Lung (tissue), 11 donors: ENCODE measurements at regions not wholly inside any gene's neighbourhood (a gene's known extent, or its start where the extent isn't known, plus 50 kb on each side); places are given as distances from the start of the nearest gene placed in this dataset.
"Not testable (repeated sequence)": the region's sequence is repeated elsewhere in the genome, so short reads cannot be mapped to it uniquely, and the experiment has no call there.

ENCODE experiments used
- ATAC-seq: fragments of 200-7000 bp; cut with Tn5 transposase; one replicate; pipeline ENCODE4 v1.9.1; 2020; ENCODE audit warnings: moderate number of reproducible peaks; ENCODE audit not compliant: insufficient read depth, low FRiP score
- DNase-seq, 3 donors: peaks; one replicate each; pipeline ENCODE4 v3.0.0-alpha.2; 2013 to 2017
- H3K27ac ChIP-seq, 2 donors: one replicate each; pipeline ENCODE4 v1.5.1; 2013; ENCODE audit warnings: mild to moderate bottlenecking in 2 of 2, moderate library complexity in 2 of 2, control low read depth in 1 of 2, inconsistent platforms in 1 of 2, low read depth in 1 of 2, low read length in 1 of 2
- H3K27me3 ChIP-seq, 3 donors: one replicate each; pipeline ENCODE4 v1.5.1; 2013; ENCODE audit warnings: low read length in 2 of 3; ENCODE audit not compliant: control insufficient read depth in 3 of 3, insufficient read depth in 3 of 3
- H3K36me3 ChIP-seq, 4 donors: one replicate each; pipeline ENCODE4 v1.5.1; 2013; ENCODE audit warnings: low read length in 4 of 4, mild to moderate bottlenecking in 1 of 4, moderate library complexity in 1 of 4; ENCODE audit not compliant: control insufficient read depth in 4 of 4, insufficient read depth in 4 of 4
- H3K4me1 ChIP-seq, 5 donors: one replicate each; pipeline ENCODE4 v1.5.1; 2013; ENCODE audit warnings: low read length in 5 of 5, mild to moderate bottlenecking in 2 of 5, moderate library complexity in 1 of 5; ENCODE audit not compliant: control insufficient read depth in 5 of 5, insufficient read depth in 5 of 5
- H3K4me3 ChIP-seq: one replicate; pipeline ENCODE4 v1.5.1; 2013; ENCODE audit warnings: mild to moderate bottlenecking, control low read depth, moderate library complexity
- H3K9ac ChIP-seq, 2 donors: one replicate each; pipeline ENCODE4 v1.5.1; 2013; ENCODE audit warnings: low read length in 2 of 2, control low read depth in 1 of 2; ENCODE audit not compliant: insufficient read depth in 1 of 2
- H3K9me3 ChIP-seq, 4 donors: one replicate each; pipeline ENCODE4 v1.5.1; 2013; ENCODE audit warnings: low read length in 3 of 4, mild to moderate bottlenecking in 1 of 4, moderate library complexity in 1 of 4; ENCODE audit not compliant: control insufficient read depth in 4 of 4, insufficient read depth in 3 of 4
- WGBS, 2 donors: extraction: QIAGEN DNeasy Blood & Tissue Kit; methylation state at CpG; one replicate each; pipeline ENCODE4 v1.1.7; 2013; 5-methylcytosine and 5-hydroxymethylcytosine counted together
- TF ChIP-seq, protein P1 (sequence below): IDR thresholded peaks from 2 replicates; pipeline ENCODE4 v1.5.1; 2012; ENCODE audit warnings: mild to moderate bottlenecking; ENCODE audit errors: control extremely low read depth, extremely low read depth
- donor health status: control.
- donor health status: control.
- donor health status: Bipolar disorder and iron deficiency.
- donor health status: healthy.
- donor health status: DM: yes; HTN: yes; CAD: no.

DNA sequence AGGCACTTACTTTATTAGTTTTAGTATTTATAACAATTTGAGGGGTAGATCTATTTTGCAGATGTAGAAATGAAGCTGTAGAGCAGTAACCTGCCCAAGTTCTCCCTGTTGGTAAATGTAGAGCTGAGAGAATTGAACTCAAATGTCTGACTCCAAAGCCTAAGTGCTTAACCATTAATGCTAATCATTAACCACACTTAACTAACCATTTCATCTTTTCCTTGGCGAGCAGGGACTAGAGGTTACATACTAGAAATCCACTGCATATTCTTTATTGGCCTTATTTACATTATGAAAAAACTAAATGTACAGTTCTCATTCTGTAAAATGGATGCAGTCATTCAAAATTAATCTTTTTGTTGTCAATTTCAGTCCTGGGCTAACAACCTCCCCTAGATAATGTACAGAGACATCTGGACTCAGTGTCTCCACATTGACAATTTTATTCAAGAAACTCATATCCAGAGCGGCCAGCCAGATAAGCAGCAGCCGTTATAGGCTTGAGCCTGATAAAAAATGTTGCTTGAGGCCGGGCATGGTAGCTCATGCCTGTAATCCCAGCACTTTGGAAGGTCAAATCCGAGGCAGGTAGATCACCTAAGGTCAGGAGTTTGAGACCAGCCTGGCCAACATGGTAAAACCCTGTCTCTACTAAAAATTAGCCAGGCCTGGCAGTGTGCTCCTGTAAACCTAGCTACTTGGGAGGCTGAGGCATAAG is 76.7 kb upstream of the PICALM start:
- H3K9me3 ChIP-seq, result no peaks in the 10 kb centered on the region
- no peak overlapping the region for H3K27ac ChIP-seq
- H3K27me3 ChIP-seq, result no peaks in the 10 kb centered on the region
- H3K4me1 ChIP-seq, result peaks cover 0 to 15% (median 4%) of the 10 kb centered on the region in 5 donors
- H3K36me3 ChIP-seq, result no peaks in the 10 kb centered on the region
- H3K4me3 ChIP-seq, result no peak overlapping the region
- 75 to 85% methylated on average over 5 of the region's 5 CpGs for WGBS, 2 donors
- no peak for ATAC-seq
- TF ChIP-seq, protein P1, sequence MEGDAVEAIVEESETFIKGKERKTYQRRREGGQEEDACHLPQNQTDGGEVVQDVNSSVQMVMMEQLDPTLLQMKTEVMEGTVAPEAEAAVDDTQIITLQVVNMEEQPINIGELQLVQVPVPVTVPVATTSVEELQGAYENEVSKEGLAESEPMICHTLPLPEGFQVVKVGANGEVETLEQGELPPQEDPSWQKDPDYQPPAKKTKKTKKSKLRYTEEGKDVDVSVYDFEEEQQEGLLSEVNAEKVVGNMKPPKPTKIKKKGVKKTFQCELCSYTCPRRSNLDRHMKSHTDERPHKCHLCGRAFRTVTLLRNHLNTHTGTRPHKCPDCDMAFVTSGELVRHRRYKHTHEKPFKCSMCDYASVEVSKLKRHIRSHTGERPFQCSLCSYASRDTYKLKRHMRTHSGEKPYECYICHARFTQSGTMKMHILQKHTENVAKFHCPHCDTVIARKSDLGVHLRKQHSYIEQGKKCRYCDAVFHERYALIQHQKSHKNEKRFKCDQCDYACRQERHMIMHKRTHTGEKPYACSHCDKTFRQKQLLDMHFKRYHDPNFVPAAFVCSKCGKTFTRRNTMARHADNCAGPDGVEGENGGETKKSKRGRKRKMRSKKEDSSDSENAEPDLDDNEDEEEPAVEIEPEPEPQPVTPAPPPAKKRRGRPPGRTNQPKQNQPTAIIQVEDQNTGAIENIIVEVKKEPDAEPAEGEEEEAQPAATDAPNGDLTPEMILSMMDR, result no peak
- DNase-seq, result peak in 2 of 3 donors; percentile 38 to 63
- H3K9ac ChIP-seq, result no peak overlapping the region

DNA sequence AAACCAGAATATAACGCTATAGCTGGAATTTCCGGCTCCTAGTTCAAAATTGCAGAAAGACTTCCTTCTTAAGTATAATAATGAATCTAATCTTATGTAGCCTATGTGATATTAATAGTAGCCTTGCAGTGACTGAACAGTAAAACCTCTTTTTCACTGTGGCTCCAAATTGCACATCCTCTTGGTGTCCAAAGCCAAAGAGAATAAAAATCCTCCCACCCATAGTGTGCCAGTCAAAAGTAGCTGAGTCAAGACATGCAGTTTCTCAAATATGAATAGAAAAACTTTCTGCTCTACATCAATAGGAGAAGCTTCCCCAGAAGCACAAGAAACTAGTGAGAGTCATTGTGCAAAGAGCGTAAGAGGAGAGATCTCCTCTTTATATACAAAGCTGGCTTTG is 76.0 kb upstream of the PICALM start:
- TF ChIP-seq, protein P1, result no peak
- H3K4me3 ChIP-seq, result no peak overlapping the region

DNA sequence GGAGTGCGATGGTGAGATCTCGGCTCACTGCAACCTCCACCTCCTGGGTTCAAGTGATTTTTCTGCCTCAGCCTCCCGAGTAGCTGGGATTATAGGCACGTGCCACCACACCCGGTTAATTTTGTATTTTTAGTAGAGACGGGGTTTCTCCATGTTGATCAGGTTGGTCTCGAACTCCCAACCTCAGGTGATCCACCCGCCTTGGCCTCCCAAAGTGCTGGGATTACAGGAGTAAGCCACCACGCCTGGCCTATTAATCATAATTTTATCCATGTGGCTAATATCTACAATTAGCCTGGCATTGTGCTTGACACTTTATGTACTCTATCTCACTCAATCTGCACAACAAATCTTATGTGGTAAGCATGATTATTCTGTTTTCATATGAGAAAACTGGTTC is 75.2 kb upstream of the PICALM start:
- H3K36me3 ChIP-seq, H3K9me3 ChIP-seq, DNase-seq, H3K4me3 ChIP-seq, H3K9ac ChIP-seq, H3K27ac ChIP-seq, H3K27me3 ChIP-seq, H3K4me1 ChIP-seq, ATAC-seq: not testable (repeated sequence)
- WGBS, 2 donors, result 95 to 97% methylated on average over 9 of the region's 9 CpGs

More for the DNA sequence above, 76.0 kb upstream of the PICALM start:
- H3K9ac ChIP-seq, result no peak overlapping the region
- ATAC-seq (no peak), DNase-seq (no peak)
- peaks cover 0 to 11% (median 4%) of the 10 kb centered on the region in 5 donors for H3K4me1 ChIP-seq
- H3K9me3 ChIP-seq, result no peaks in the 10 kb centered on the region
- no peaks in the 10 kb centered on the region for H3K27me3 ChIP-seq
- no peak overlapping the region for H3K27ac ChIP-seq
- H3K36me3 ChIP-seq, result no peaks in the 10 kb centered on the region
- 76 to 83% methylated on average over 3 of the region's 3 CpGs for WGBS, 2 donors

DNA sequence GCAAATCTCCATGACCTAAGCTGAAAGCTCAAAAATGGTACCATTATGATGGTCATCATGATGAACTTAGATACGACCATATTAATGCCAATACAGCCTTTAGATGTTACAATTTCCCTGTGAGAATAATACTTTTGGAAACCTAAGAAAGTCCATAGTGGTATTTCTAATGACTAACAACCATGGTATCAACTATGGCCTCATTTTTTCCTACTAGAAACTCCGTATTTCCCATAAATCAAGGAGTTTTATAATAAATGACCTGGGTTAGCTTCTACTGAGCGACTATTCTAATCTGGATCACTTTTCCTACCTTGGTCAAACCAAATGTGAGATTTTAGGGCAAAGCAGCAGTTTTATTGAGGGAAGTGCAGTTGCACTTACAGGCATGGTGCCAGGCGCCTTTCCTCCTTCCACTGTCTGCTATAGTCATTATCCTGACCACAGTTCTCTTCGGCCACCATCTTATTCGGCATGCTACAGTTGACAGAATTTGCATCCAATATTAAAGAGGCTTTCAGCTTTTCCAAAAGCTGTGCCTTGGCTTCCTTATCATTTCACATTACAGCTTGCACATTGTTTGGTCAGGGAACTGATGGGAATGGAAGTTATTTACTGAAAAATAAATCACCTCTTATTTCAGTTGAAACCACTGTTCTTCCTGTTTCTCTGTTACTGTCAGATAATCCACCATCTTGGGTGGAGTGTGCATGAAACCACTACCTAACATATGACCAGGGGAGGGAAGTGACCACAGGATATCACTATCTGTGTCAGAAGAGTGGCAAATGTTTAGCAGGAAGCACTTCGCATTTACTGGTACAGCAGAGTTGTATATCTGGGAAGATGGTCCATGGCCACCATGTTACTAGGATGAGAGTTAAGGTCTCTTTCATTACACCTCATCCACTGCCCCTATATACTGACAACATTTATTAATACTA is 74.5 kb upstream of the PICALM start:
- Histone ChIP-seq H3K9me3 (no peaks in the 10 kb centered on the region), H3K4me1 (peaks cover 0 to 4% (median under 1%) of the 10 kb centered on the region in 5 donors), H3K4me3 (no peak overlapping the region), H3K27ac (peak overlapping the region in 1 of 2 donors; percentile 57), H3K36me3 (no peaks in the 10 kb centered on the region), H3K9ac (no peak overlapping the region), H3K27me3 (no peaks in the 10 kb centered on the region)
- WGBS, 2 donors, result 69 to 86% methylated on average over 7 of the region's 7 CpGs
- DNase-seq, result no peak
- ATAC-seq, result no peak
- TF ChIP-seq, protein P1, result no peak
